ENCODE measurements at regions not wholly inside any gene's neighbourhood (a gene's known extent, or its start where the extent isn't known, plus 50 kb on each side); places are given as distances from the start of the nearest gene placed in this dataset.

DNA sequence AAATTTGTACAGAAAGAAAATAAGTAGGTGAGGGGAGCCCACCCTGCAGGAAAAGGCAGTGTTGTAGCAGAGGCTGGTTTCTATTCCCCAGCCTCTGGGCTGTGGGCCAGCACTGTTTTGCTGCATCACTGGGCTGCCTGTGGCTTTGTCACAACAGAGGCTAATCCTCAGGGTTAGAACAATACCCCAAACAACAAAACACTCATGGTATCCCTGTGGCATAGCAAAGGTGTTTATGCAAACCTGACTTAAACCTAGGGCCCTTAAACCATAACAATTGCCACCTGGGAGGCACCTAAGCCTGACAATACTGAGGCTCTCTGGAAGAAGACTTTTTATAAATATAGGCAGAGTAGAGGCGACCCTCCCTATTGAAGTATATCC lies 314.7 kb downstream of the OLFM4 start:
- TF ChIP-seq, protein P1, sequence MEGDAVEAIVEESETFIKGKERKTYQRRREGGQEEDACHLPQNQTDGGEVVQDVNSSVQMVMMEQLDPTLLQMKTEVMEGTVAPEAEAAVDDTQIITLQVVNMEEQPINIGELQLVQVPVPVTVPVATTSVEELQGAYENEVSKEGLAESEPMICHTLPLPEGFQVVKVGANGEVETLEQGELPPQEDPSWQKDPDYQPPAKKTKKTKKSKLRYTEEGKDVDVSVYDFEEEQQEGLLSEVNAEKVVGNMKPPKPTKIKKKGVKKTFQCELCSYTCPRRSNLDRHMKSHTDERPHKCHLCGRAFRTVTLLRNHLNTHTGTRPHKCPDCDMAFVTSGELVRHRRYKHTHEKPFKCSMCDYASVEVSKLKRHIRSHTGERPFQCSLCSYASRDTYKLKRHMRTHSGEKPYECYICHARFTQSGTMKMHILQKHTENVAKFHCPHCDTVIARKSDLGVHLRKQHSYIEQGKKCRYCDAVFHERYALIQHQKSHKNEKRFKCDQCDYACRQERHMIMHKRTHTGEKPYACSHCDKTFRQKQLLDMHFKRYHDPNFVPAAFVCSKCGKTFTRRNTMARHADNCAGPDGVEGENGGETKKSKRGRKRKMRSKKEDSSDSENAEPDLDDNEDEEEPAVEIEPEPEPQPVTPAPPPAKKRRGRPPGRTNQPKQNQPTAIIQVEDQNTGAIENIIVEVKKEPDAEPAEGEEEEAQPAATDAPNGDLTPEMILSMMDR (IDR thresholded peaks at IDR 0.05; ENCODE audit: low read depth, low read length) = no peak
- no peak overlapping the region for H3K4me3 ChIP-seq (ENCODE audit: low read depth, low read length)
- in situ Hi-C loops (cut with HindIII; ENCODE audit: low sequenced_read_pairs) = no loop called here
- DNase-seq (ENCODE audit: low read depth, low spot score) = no peak

GRCh38 chr13:53351021-53351420 lies 322.4 kb downstream of the OLFM4 start:
- TF ChIP-seq, protein P1 (IDR thresholded peaks at IDR 0.05; ENCODE audit: low read depth, low read length) = no peak
- no peak for DNase-seq (ENCODE audit: low read depth, low spot score)
- H3K4me3 ChIP-seq (ENCODE audit: low read depth, low read length) = no peak overlapping the region
- in situ Hi-C loops (cut with HindIII; ENCODE audit: low sequenced_read_pairs) = no loop called here

DNA sequence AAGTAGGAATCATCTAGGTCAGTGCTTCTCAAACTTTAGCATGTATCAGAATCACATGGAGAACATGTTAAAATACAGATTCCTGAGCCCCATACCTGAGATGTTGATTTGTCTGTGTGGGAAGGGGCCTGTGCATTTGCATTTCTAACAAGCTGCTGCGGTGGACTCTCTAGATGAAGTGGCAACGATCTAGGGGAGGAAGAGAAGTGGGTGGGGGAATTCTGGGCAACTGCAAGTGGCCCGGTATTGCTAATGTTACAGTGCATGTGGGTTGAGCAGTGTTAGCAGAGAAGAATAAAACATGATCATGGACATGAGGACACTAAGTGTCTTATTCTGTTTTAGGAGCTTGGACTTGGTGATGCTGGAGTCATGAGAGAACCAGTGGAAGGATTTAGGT lies 329.0 kb downstream of the OLFM4 start:
- H3K4me3 ChIP-seq (ENCODE audit: low read depth, low read length) = no peak overlapping the region
- TF ChIP-seq, protein P1 (IDR thresholded peaks at IDR 0.05; ENCODE audit: low read depth, low read length) = no peak
- DNase-seq (ENCODE audit: low read depth, low spot score) = no peak
- in situ Hi-C loops (cut with HindIII; ENCODE audit: low sequenced_read_pairs) = no loop called here

DNA sequence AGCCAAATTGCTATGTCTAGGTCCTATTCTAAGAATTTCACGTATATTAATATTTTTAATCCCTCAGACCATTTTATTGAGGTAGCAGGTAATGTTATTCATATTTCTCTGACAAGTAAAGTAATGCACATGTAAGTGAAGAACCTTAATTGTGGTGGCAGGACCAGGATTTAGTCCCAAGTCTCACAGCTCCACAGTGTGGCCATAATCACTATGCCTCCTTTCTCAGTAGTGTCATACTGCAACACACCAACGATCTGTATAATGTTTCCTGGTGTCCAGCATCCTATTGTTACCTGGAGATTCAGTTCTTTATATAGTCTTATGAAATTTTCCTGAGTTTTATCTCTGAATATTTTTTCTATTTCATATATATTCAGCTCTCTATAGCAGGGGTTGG lies 340.3 kb downstream of the OLFM4 start:
- H3K4me3 ChIP-seq (ENCODE audit: low read depth, low read length) = no peak overlapping the region
- no peak for DNase-seq (ENCODE audit: low read depth, low spot score)
- TF ChIP-seq, protein P1 (IDR thresholded peaks at IDR 0.05; ENCODE audit: low read depth, low read length) = no peak
- in situ Hi-C loops (cut with HindIII; ENCODE audit: low sequenced_read_pairs) = no loop called here

GRCh38 chr13:53379485-53379884 lies 350.9 kb downstream of the OLFM4 start:
- in situ Hi-C loops (cut with HindIII; ENCODE audit: low sequenced_read_pairs) = no loop called here
- H3K4me3 ChIP-seq (ENCODE audit: low read depth, low read length) = no peak overlapping the region
- TF ChIP-seq, protein P1 (IDR thresholded peaks at IDR 0.05; ENCODE audit: low read depth, low read length) = no peak
- DNase-seq (ENCODE audit: low read depth, low spot score) = no peak

DNA sequence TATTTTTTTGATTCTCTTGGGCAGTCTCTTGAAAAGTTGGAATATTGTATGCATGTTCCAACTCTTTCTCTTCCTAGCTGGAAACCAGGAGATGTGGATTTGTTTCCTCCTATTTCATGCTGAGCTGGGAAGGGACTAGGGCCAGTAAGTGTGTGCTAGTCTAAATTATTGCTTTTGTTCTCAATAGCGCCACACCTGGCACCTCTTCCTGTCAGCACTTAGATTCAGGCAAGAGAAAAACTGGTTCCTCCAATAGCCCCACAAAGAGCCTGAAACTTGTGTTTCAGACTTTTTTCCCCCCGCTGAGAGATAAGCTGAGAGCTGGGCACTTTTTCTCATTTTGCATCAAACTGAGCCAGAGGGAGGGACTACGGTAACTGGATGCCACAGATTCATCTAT lies 353.4 kb downstream of the OLFM4 start:
- in situ Hi-C loops (cut with HindIII; ENCODE audit: low sequenced_read_pairs) = no loop called here
- no peak for DNase-seq (ENCODE audit: low read depth, low spot score)
- TF ChIP-seq, protein P1 (IDR thresholded peaks at IDR 0.05; ENCODE audit: low read depth, low read length) = no peak
- no peak overlapping the region for H3K4me3 ChIP-seq (ENCODE audit: low read depth, low read length)

DNA sequence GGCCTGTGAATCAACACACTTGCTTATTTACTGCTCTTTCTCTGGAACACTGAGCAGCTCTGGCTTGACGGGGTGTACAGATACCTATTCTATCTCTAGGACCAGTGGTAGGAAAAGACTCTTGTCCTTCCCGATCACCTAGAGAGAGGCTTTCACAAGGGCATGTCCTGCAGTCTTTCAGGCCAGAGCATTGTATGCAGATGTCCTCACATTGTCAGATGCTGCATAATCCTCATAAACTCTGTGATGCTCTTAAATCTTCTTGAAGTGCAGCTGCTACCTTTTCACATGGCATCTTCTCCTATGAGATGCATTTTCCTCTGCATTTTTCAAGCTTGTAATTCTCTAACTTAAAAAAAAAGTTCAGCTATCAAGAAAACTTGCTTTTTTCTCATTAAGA lies 369.4 kb downstream of the OLFM4 start:
- DNase-seq (ENCODE audit: low read depth, low spot score) = no peak
- TF ChIP-seq, protein P1 (IDR thresholded peaks at IDR 0.05; ENCODE audit: low read depth, low read length) = no peak
- no peak overlapping the region for H3K4me3 ChIP-seq (ENCODE audit: low read depth, low read length)
- in situ Hi-C loops (cut with HindIII; ENCODE audit: low sequenced_read_pairs) = no loop called here
